ENCODE measurements at regions not wholly inside any gene's neighbourhood (a gene's known extent, or its start where the extent isn't known, plus 50 kb on each side); places are given as distances from the start of the nearest gene placed in this dataset.

DNA sequence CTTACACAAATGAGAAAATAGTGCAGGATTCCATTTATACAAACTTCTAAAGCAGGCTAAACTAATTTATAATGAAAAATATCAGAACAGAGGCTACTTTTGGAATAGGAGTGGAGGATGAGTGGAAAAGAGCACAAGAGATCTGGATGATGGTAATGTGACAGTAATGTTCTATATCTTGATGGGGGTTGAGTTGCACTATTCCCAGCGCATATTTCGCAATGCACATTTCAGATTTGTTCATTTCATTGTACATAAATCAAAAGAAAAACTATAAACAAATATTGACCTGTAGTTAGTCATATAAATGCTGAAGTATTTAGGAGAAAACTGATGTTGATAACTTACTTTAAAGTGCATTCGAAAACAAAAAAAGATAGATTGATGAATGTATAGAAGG, 177.0 kb upstream of the MAOA start:
- Histone ChIP-seq H2BK5ac (ENCODE audit: low read depth, low read length, poor library complexity) (no peak overlapping the region), H3K27ac (ENCODE audit: low read depth, low read length) (no peak overlapping the region), H3K79me1 (ENCODE audit: low read length) (no peaks in the 10 kb centered on the region), H2BK12ac (ENCODE audit: low read length) (no peak overlapping the region), H3K4me2 (ENCODE audit: low read length) (no peak overlapping the region), H2AK5ac (ENCODE audit: low read length) (no peak overlapping the region), H4K8ac (ENCODE audit: low read depth, low read length) (no peak overlapping the region), H3K9ac (ENCODE audit: low read length) (no peak overlapping the region), H3K23ac (ENCODE audit: low read length) (no peak overlapping the region), H4K12ac (ENCODE audit: low read depth, low read length) (no peak overlapping the region), H3K4ac (ENCODE audit: low read depth, low read length) (no peak overlapping the region), H3K14ac (ENCODE audit: low read length) (no peak overlapping the region), H3K18ac (ENCODE audit: low read length) (no peak overlapping the region), H3K4me3 (ENCODE audit: low read depth, low read length) (no peak overlapping the region), H3K9me3 (ENCODE audit: insufficient read depth, low read depth, low read length) (no peaks in the 10 kb centered on the region), H3K4me1 (ENCODE audit: control insufficient read depth in 1 of 2, insufficient read depth in 2 of 2, low read length in 2 of 2) (peaks cover 0 to 2% of the 10 kb centered on the region in 2 experiments), H2BK120ac (ENCODE audit: insufficient read depth, low read length, poor library complexity) (no peak overlapping the region), H3K36me3 (ENCODE audit: control insufficient read depth in 1 of 2, insufficient read depth in 2 of 2, low read length in 2 of 2) (no peaks in the 10 kb centered on the region), H4K91ac (ENCODE audit: low read depth, low read length) (no peak overlapping the region), H2AFZ (ENCODE audit: insufficient read depth, low read length, poor library complexity) (no peak overlapping the region), H3K27me3 (ENCODE audit: insufficient read depth, low read length) (no peaks in the 10 kb centered on the region), H3K79me2 (ENCODE audit: control insufficient read depth, insufficient read depth, low read length, poor library complexity) (no peaks in the 10 kb centered on the region)
- no CpG with 5 or more reads among the region's 3 CpGs for WGBS (ENCODE audit: extremely low coverage, insufficient coverage, insufficient read length)
- no peak for DNase-seq

DNA sequence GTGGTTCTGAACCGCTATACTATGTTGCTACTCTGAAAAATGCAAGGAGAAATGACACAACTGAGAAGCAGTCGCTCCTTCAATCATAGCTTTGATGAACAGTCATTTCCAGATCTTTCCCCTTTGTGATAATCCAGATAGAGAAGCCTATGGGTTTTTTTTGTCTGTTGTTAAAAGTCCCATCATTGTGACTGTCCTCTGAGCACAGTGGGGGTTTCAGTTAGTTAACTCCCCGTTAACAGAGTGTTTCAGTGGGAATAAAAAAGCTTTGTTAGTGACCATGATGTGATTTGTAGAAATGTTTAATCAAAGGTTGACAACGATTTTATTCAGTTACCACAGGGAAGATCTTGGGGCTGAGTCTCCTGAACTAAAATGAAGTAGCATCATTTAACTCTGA, 176.2 kb upstream of the MAOA start:
- Histone ChIP-seq H3K79me2 (ENCODE audit: control insufficient read depth, insufficient read depth, low read length, poor library complexity) (no peaks in the 10 kb centered on the region), H3K4ac (ENCODE audit: low read depth, low read length) (no peak overlapping the region), H3K79me1 (ENCODE audit: low read length) (no peaks in the 10 kb centered on the region), H2AK5ac (ENCODE audit: low read length) (no peak overlapping the region), H2BK5ac (ENCODE audit: low read depth, low read length, poor library complexity) (no peak overlapping the region), H4K12ac (ENCODE audit: low read depth, low read length) (no peak overlapping the region), H3K27ac (ENCODE audit: low read depth, low read length) (no peak overlapping the region), H3K4me2 (ENCODE audit: low read length) (no peak overlapping the region), H2AFZ (ENCODE audit: insufficient read depth, low read length, poor library complexity) (no peak overlapping the region), H3K36me3 (ENCODE audit: control insufficient read depth in 1 of 2, insufficient read depth in 2 of 2, low read length in 2 of 2) (no peaks in the 10 kb centered on the region), H3K27me3 (ENCODE audit: insufficient read depth, low read length) (no peaks in the 10 kb centered on the region), H2BK120ac (ENCODE audit: insufficient read depth, low read length, poor library complexity) (no peak overlapping the region), H4K91ac (ENCODE audit: low read depth, low read length) (no peak overlapping the region), H3K9me3 (ENCODE audit: insufficient read depth, low read depth, low read length) (no peaks in the 10 kb centered on the region), H2BK12ac (ENCODE audit: low read length) (no peak overlapping the region), H3K4me3 (ENCODE audit: low read depth, low read length) (no peak overlapping the region), H3K9ac (ENCODE audit: low read length) (no peak overlapping the region), H4K8ac (ENCODE audit: low read depth, low read length) (no peak overlapping the region), H3K23ac (ENCODE audit: low read length) (no peak overlapping the region), H3K4me1 (ENCODE audit: control insufficient read depth in 1 of 2, insufficient read depth in 2 of 2, low read length in 2 of 2) (no peaks in the 10 kb centered on the region), H3K14ac (ENCODE audit: low read length) (no peak overlapping the region), H3K18ac (ENCODE audit: low read length) (no peak overlapping the region)
- WGBS (ENCODE audit: extremely low coverage, insufficient coverage, insufficient read length), result no CpG with 5 or more reads among the region's 4 CpGs
- DNase-seq, result no peak

DNA sequence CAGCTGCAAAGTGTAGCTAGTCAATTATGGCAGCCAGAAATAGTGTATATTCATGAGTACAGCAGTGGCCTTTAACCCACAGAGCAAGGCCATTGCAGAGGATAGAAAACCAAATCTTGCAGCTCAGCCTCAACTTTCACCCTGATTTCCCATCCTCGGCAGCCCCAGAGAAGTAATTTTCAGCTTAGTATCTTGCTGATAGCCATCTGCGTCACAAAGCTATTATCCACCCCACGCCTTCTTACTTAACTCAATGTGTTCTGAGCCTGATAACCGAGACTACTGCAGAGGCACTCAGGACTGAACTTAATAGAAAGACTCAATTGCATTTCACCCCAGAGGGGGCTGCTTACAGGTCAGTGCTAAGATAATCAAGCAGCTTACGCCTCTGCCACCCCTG, 174.5 kb upstream of the MAOA start:
- Histone ChIP-seq H3K79me2 (ENCODE audit: control insufficient read depth, insufficient read depth, low read length, poor library complexity) (no peaks in the 10 kb centered on the region), H3K4ac (ENCODE audit: low read depth, low read length) (no peak overlapping the region), H4K91ac (ENCODE audit: low read depth, low read length) (no peak overlapping the region), H3K27me3 (ENCODE audit: insufficient read depth, low read length) (no peaks in the 10 kb centered on the region), H2BK120ac (ENCODE audit: insufficient read depth, low read length, poor library complexity) (no peak overlapping the region), H3K14ac (ENCODE audit: low read length) (no peak overlapping the region), H3K18ac (ENCODE audit: low read length) (no peak overlapping the region), H3K4me1 (ENCODE audit: control insufficient read depth in 1 of 2, insufficient read depth in 2 of 2, low read length in 2 of 2) (no peaks in the 10 kb centered on the region), H3K79me1 (ENCODE audit: low read length) (no peaks in the 10 kb centered on the region), H3K23ac (ENCODE audit: low read length) (no peak overlapping the region), H4K8ac (ENCODE audit: low read depth, low read length) (no peak overlapping the region), H2AK5ac (ENCODE audit: low read length) (no peak overlapping the region), H3K4me2 (ENCODE audit: low read length) (no peak overlapping the region), H2BK5ac (ENCODE audit: low read depth, low read length, poor library complexity) (no peak overlapping the region), H3K9me3 (ENCODE audit: insufficient read depth, low read depth, low read length) (no peaks in the 10 kb centered on the region), H3K9ac (ENCODE audit: low read length) (no peak overlapping the region), H4K12ac (ENCODE audit: low read depth, low read length) (no peak overlapping the region), H3K27ac (ENCODE audit: low read depth, low read length) (no peak overlapping the region), H3K36me3 (ENCODE audit: control insufficient read depth in 1 of 2, insufficient read depth in 2 of 2, low read length in 2 of 2) (no peaks in the 10 kb centered on the region), H2BK12ac (ENCODE audit: low read length) (no peak overlapping the region), H2AFZ (ENCODE audit: insufficient read depth, low read length, poor library complexity) (no peak overlapping the region), H3K4me3 (ENCODE audit: low read depth, low read length) (no peak overlapping the region)
- DNase-seq, result no peak
- no CpG with 5 or more reads among the region's 5 CpGs for WGBS (ENCODE audit: extremely low coverage, insufficient coverage, insufficient read length)

DNA sequence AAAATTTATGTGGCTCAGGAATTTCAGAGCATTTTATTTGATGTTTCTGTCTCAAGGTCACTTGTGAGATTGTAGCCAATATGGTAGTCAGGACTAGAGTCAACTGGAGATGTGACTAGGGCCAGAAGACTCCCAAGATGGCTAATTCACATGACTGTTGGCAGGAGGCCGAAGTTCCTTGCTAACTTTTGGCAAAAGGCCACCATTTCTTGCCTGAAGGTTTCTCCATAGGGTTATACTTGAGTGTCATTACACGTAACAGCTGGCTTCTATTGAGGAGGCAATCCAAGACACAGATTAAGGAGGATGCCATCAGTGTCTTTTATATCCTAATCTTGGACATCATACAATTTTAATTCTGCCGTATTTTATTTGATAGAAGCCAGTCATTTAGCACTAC, 162.3 kb upstream of the MAOA start:
- no peaks in the 10 kb centered on the region for H3K27me3 ChIP-seq (ENCODE audit: insufficient read depth, low read length)
- H4K12ac ChIP-seq (ENCODE audit: low read depth, low read length), result no peak overlapping the region
- no peak overlapping the region for H3K4me2 ChIP-seq (ENCODE audit: low read length)
- H3K79me2 ChIP-seq (ENCODE audit: control insufficient read depth, insufficient read depth, low read length, poor library complexity), result no peaks in the 10 kb centered on the region
- no peak overlapping the region for H4K91ac ChIP-seq (ENCODE audit: low read depth, low read length)
- no CpG with 5 or more reads among the region's 3 CpGs for WGBS (ENCODE audit: extremely low coverage, insufficient coverage, insufficient read length)
- no peak overlapping the region for H2BK5ac ChIP-seq (ENCODE audit: low read depth, low read length, poor library complexity)
- no peak overlapping the region for H3K23ac ChIP-seq (ENCODE audit: low read length)
- no peak overlapping the region for H3K9ac ChIP-seq (ENCODE audit: low read length)
- no peak overlapping the region for H3K4ac ChIP-seq (ENCODE audit: low read depth, low read length)
- H3K27ac ChIP-seq (ENCODE audit: low read depth, low read length), result no peak overlapping the region
- no peak overlapping the region for H2AFZ ChIP-seq (ENCODE audit: insufficient read depth, low read length, poor library complexity)
- no peaks in the 10 kb centered on the region for H3K79me1 ChIP-seq (ENCODE audit: low read length)
- H3K9me3 ChIP-seq (ENCODE audit: insufficient read depth, low read depth, low read length), result no peaks in the 10 kb centered on the region
- H2AK5ac ChIP-seq (ENCODE audit: low read length), result no peak overlapping the region
- no peaks in the 10 kb centered on the region for H3K4me1 ChIP-seq (ENCODE audit: control insufficient read depth in 1 of 2, insufficient read depth in 2 of 2, low read length in 2 of 2)
- no peak for DNase-seq
- H4K8ac ChIP-seq (ENCODE audit: low read depth, low read length), result no peak overlapping the region
- H2BK12ac ChIP-seq (ENCODE audit: low read length), result no peak overlapping the region
- H3K36me3 ChIP-seq (ENCODE audit: control insufficient read depth in 1 of 2, insufficient read depth in 2 of 2, low read length in 2 of 2), result no peaks in the 10 kb centered on the region
- no peak overlapping the region for H2BK120ac ChIP-seq (ENCODE audit: insufficient read depth, low read length, poor library complexity)
- no peak overlapping the region for H3K14ac ChIP-seq (ENCODE audit: low read length)
- H3K18ac ChIP-seq (ENCODE audit: low read length), result no peak overlapping the region
- no peak overlapping the region for H3K4me3 ChIP-seq (ENCODE audit: low read depth, low read length)

Data from trophoblast cell (in vitro differentiated cells and primary cell).